HG02798 (cell line): ENCODE measurements at regions not wholly inside any gene's neighbourhood (a gene's known extent, or its start where the extent isn't known, plus 50 kb on each side); places are given as distances from the start of the nearest gene placed in this dataset.
"Not testable (repeated sequence)": the region's sequence is repeated elsewhere in the genome, so short reads cannot be mapped to it uniquely, and the experiment has no call there.

Experiments used
- ATAC-seq: cut with Tn5 transposase; IDR thresholded peaks from one replicate; pipeline ENCODE4 v1.9.1; 2021; ENCODE audit warnings: mild to moderate bottlenecking; ENCODE audit not compliant: unreplicated experiment, poor library complexity

DNA sequence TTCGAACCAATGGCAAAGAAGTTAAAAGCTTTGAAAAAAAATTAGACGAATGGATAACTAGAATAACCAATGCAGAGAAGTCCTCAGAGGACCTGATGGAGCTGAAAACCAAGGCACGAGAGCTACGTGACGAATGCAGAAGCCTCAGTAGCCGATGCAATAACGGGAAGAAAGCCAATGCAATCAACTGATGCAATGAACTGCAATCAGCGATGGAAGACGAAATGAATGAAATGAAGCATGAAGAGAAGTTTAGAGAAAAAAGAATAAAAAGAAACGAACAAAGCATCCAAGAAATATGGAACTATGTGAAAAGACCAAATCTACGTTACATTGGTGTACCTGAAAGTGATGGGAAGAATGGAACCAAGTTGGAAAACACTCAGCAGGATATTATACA is 52.6 kb upstream of the MRPS30 start:
- ATAC-seq, result not testable (repeated sequence)

- no peak for ATAC-seq
These were observed 61.4 kb upstream of the MRPS30 start for GRCh38 chr5:44747396-44747795.

DNA sequence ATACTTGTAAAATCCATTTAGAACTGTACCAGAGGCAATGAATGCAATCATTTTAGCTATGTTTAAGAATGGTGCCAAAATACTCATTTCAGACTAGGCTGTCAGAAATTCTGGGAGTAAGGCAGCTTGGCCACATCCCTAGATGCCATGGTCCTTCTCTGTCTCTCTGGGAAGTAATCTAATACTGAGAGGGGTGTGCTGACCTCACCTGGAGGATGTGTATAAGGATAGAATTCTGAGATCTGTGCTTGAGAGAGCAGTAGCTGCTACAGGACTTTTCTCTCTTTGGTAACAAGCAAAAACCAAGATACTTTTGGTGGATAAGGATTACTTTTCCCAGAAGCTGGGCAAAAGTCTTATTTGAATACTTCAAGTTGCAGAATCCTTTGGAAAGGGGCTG is 68.1 kb upstream of the MRPS30 start:
- no peak for ATAC-seq

- no peak for ATAC-seq
These were observed 79.2 kb upstream of the MRPS30 start for GRCh38 chr5:44729536-44729935.

DNA sequence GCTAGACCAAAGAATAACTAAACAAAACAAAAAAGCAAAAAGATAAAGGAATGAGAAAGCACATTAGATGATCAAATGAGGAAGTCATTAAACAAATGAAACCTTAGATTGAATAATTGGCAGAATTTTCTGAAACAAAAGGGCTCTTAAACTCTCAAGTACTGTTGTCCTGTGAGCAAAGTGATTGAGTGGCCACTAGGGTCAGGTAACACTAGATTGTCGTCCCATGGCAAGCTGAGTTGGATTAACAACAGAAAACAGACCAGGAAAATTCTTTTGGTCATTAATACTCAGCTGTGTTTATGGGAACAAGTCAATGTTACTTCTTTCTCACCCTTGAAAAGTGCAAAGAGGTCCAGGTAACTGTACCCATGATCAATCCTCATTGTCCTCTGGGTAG is 81.6 kb upstream of the MRPS30 start:
- no peak for ATAC-seq

DNA sequence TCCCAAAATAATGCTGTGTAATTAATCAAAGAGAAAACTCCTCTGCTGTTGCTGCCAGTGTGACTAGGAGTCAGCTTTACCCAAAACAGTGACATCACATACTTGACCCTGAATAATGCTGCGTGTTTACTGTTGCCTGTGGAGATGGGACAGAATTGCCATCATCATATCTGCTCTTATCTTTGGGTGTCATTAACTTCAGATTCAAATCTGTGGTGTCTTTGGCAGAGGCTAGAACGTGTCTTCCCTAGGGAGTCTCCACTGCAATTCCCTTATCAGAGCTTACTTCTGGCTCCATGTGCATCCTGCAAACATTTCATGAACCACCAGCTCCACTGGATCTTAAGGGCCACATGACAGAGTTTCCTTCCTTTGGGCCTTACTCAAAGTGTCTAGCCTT is 88.9 kb upstream of the MRPS30 start:
- no peak for ATAC-seq

- ATAC-seq, result no peak
These were observed 93.7 kb upstream of the MRPS30 start for GRCh38 chr5:44714871-44715561.

- ATAC-seq, result no peak
These were observed 95.3 kb upstream of the MRPS30 start for GRCh38 chr5:44713446-44713845.

DNA sequence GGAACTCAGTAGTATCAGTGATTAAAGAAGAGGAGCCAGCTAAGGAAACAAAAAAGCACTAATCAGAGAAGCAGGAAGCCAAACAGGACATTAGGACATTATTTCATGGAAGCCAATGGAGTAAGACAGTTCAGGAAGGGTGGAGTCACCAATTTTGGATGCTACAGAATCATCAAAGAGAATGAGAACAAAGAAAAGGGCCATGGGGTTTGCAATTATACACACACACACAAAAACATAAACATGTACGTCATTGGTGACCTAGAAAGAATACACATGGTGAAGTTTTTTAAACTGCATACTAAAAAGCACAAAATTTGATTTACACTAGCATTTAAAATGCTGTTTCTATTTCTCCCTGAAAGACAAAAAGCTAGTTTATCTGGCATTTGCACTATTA is 96.8 kb upstream of the MRPS30 start:
- ATAC-seq, result no peak

DNA sequence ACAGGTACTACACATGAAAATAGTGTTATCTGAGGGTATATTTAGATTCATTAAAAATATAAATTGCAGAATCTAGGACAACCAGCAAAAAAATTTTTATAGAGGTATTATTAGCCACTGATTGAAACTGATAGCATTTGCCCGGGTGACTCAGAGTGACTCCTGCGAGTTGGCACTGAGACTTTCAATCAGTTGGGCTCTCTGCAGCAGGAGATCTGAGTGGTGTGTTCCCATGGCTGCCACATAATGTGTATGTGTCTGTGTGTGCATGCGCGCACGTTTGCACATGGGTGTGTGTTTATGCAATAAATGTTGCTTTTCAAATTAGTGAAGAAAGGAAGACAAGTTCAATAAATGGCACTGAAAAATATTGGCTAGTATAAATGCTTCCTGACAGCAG is 100.1 kb upstream of the MRPS30 start:
- ATAC-seq, result no peak

DNA sequence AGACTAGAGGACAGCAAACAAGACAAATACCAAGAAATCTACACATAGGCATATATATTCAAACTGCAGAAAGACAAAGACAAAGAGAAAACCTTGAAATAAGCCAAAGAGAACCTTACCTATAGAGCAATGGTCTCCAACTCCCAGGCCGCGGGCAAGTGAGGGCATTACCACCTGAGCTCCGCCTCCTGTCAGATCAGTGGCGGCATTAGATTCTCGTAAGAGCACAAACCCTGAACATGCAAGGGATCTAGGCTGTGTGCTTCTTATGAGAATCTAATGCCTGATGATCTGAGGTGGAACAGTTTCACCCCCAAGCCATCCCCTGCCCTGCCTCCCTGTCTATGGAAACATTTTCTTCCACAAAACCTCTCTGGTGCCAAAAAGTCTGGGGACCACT is 101.0 kb upstream of the MRPS30 start:
- no peak for ATAC-seq

DNA sequence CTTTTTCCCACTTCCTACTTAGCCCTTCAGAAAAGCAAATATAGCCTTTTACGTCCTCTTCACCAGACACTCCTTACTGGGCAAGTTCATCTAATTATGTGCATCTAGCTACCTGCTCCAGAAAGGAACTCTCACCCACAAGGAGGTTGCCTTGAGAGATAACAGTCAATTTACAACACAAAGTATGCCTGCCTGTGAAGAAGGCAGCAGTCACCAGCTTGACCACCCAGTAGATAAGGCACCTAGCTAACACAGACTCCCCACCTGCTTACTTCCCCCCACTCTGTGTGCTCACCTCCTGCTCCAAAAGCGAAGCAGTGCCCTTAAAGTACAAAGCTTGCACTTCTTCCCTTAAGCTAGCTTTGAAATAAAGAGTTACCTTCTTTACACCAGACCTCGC is 111.7 kb upstream of the MRPS30 start:
- no peak for ATAC-seq

GRCh38 chr5:44695259-44695658 is 113.5 kb upstream of the MRPS30 start:
- no peak for ATAC-seq

DNA sequence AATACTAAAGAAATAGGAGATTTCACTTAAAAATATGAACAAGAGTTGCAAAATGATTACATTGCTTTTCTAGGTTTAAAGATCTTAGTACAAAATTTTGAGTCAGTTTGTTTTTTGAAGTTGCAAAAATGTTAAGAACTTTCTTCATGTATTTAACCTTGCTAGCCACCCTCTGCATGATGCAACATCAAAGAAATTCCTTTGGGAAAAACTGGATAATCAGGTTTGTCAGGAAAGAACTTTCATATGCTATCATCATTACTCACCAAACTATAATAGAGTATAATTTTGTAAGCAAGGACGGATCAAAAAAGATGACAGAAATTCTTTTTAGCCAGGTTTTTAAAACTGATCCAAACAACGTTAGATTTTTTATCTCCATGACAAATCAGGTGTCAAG is 116.9 kb upstream of the MRPS30 start:
- no peak for ATAC-seq

GRCh38 chr5:44681906-44682305 is 126.8 kb upstream of the MRPS30 start:
- no peak for ATAC-seq

DNA sequence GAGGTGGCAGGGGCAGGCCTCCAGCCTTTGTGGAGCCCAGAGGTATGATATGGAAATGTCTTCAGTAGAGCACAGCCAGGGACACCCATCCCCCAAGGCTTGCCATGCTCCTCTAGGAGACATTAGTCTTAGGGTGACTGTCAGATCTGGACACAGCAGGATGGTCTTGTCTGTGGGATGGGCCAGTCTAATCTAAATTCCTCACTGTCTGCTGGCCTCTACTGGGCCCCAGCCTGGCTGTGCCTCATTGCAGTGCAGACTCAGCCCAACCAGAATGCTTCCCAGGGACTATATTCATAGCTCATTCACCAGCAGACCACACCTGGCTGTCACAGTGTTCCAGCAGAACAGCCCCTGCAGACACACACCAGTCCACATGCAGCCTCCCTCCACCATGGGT is 129.5 kb upstream of the MRPS30 start:
- ATAC-seq, result no peak

- no peak for ATAC-seq
These were observed 133.5 kb upstream of the MRPS30 start for GRCh38 chr5:44675296-44675695.

GRCh38 chr5:44674461-44674860 is 134.3 kb upstream of the MRPS30 start:
- ATAC-seq, result no peak

DNA sequence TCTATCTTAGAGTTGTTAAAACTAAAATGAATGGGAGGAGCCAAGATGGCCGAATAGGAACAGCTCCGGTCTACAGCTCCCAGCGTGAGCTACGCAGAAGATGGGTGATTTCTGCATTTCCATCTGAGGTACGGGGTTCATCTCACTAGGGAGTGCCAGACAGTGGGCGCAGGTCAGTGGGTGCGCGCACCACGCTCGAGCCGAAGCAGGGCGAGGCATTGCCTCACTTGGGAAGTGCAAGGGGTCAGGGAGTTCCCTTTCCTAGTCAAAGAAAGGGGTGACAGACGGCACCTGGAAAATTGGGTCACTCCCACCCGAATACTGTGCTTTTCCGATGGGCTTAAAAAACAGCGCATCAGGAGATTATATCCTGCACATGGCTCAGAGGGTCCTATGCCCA is 140.3 kb upstream of the MRPS30 start:
- ATAC-seq, result not testable (repeated sequence)

DNA sequence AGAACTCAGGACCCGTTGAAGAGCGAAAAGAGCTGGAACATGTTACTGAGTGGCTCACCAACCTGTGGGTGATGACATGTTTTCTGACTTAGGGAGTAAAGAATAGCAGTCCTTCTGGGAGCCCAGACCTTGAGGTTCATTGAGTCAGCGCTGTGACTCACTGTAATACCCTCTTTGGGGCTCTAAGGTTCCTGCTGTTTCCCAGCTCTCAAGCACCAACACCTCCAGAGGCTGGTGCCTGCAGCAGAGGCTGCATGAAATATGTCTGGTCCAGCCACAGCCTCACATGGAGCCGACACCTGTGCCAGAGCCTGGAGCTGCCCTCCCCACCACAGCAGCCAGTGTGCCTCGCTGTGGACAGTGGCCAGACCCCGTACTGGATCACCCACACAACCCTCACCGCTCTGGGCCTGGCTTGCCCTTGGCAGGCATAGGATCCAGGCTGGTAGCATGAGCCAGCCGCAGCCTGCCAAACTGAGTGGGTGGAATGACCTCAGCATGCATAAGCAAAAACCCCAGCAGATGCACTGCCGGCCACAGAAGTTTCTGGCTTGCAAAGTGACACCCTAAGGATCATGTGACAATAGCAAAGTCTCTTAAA is 143.5 kb upstream of the MRPS30 start:
- peak; percentile 72 for ATAC-seq

DNA sequence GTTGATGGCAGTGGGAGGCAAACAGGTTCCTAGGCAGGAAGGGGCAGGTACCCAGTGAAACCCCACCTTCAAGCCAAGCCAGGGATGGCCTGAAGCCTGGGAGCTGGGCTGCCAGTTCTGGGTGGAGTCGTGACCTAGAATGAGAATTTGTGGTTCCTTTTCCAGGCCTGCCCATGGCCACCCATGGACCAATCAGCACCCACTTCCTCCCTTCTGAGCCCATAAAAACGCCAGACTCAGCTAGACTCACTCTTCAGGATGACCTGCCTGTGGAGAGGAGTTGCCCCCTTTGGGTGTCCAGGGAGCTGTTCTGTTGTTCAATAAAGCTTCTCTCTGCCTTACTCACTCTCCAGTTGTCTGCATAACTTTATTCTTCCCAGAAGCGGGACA is 144.0 kb upstream of the MRPS30 start:
- ATAC-seq, result no peak

- no peak for ATAC-seq
These were observed 144.6 kb upstream of the MRPS30 start for GRCh38 chr5:44663991-44664710.
